Naive thymus-derived CD8-positive, alpha-beta T cell (primary cell): ENCODE measurements at regions not wholly inside any gene's neighbourhood (a gene's known extent, or its start where the extent isn't known, plus 50 kb on each side); places are given as distances from the start of the nearest gene placed in this dataset.

ENCODE experiments used
- ATAC-seq, 2 donors: fragments of 150-1000 bp; cut with Tn5 transposase in 1 of 2; sonication (Bioruptor Pico), chemical (Tn5 transposase) in 1 of 2; 1 replicate in 1 of 2; 2 replicates in 1 of 2; pipeline ENCODE4 v1.10.0; 2021; ENCODE audit warnings: mild to moderate bottlenecking in 2 of 2, moderate library complexity in 2 of 2
- POLR2A ChIA-PET: fragments of 350-600 bp; sonication (Branson Sonifier 250); formaldehyde crosslinking; loops from one replicate; lab custom pipeline; 2021; ENCODE audit warnings: antibody characterized with exemption; lab: Charles Lee
- DNase-seq, 10 donors: peaks; one replicate each; pipeline versions ENCODE4 v3.0.0 to v3.0.0-alpha.2; 2020 to 2022
- H3K27ac Mint-ChIP-seq, 10 donors: one replicate each; pipeline ENCODE4 v1.8.0; 2020 to 2022; ENCODE audit warnings: mild to moderate bottlenecking in 10 of 10, mixed read lengths in 10 of 10, moderate library complexity in 4 of 10, inconsistent platforms in 1 of 10
- H3K27me3 Mint-ChIP-seq, 5 donors: one replicate each; pipeline ENCODE4 v1.8.0; 2021 to 2022; ENCODE audit warnings: mixed read lengths in 5 of 5
- H3K36me3 Mint-ChIP-seq, 3 donors: one replicate each; pipeline ENCODE4 v1.8.0; 2020 to 2022; ENCODE audit warnings: mixed read lengths in 3 of 3, mild to moderate bottlenecking in 2 of 3, inconsistent platforms in 1 of 3
- H3K4me1 Mint-ChIP-seq, 4 donors: one replicate each; pipeline ENCODE4 v1.8.0; 2021 to 2022; ENCODE audit warnings: mixed read lengths in 4 of 4
- H3K4me3 Mint-ChIP-seq, 10 donors: one replicate each; pipeline ENCODE4 v1.8.0; 2020 to 2022; ENCODE audit warnings: mild to moderate bottlenecking in 10 of 10, mixed read lengths in 10 of 10, moderate library complexity in 6 of 10, inconsistent platforms in 1 of 10
- H3K9me3 Mint-ChIP-seq, 9 donors: one replicate each; pipeline ENCODE4 v1.8.0; 2020 to 2022; ENCODE audit warnings: mixed read lengths in 9 of 9, mild to moderate bottlenecking in 3 of 9, inconsistent platforms in 1 of 9, moderate library complexity in 1 of 9

DNA sequence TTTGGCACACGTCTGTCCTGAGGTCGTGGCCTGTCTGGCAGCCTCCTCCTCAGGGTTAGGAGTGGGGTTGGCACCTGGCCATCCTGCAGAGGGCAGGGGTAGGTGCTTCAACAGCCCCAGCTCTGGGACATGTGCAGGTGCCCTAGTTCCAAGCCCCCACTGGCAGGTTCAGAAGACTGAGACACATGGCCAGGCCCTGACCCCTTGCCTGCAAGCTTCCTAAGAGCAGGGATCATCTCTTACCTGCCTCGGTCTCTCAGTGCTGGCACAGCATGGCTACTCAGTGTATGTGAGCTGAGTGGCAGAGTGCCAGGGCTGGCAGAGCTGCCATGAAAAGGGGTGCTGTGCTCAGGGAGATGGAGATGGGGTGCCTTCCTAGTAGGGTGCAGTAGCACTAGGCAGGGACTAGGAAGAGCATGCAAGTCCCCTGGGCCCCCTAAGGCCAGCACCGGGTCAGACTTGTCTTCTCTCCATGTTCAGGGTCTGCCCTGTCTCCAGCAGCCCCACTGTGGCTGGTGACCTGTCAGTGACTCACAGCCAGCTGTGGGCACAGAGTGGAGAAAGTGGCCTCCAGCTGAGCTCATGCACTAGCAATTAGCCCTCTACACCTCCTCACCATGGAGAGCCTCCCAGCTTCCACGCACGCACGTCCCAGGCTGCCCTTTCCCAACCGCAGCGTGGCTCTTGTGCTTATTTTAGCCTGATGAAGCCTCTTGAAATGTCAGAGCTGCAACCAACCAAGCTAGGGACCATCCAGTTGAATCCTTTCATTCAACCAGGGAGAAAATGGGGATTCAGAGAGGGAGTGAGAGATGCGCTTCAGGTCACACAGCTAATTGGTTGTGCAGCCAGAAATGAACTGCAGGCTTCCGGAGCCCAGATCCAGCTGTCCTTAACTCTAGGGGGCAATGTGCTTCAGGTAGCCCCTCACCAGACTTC, 116.6 kb downstream of the MRPL14 start:
- H3K27me3 Mint-ChIP-seq, result peaks cover 7 to 25% (median 20%) of the 10 kb centered on the region in 5 donors
- H3K27ac Mint-ChIP-seq, result peak overlapping the region in 1 of 10 donors; percentile 16
- H3K9me3 Mint-ChIP-seq, result no peaks in the 10 kb centered on the region
- H3K4me3 Mint-ChIP-seq, result no peak overlapping the region
- DNase-seq, result no peak
- POLR2A ChIA-PET, result interaction anchor here (1.3 kb wide), 1 partner anchor 10 kb away, joined by 4 read pairs; no protein-coding TSS in a partner anchor
- H3K4me1 Mint-ChIP-seq, result peaks cover 0 to 2% (median 0%) of the 10 kb centered on the region in 4 donors
- no peak for ATAC-seq
- no peaks in the 10 kb centered on the region for H3K36me3 Mint-ChIP-seq

- DNase-seq, result no peak
- no peak for ATAC-seq
- POLR2A ChIA-PET, result interaction anchor here (1.3 kb wide), 1 partner anchor 9 kb away, joined by 4 read pairs; no protein-coding TSS in a partner anchor
- Mint-ChIP-seq H3K27me3 (peaks cover 12 to 34% (median 24%) of the 10 kb centered on the region in 5 donors), H3K4me3 (no peak overlapping the region), H3K4me1 (peaks cover 0 to 2% (median 0%) of the 10 kb centered on the region in 4 donors), H3K27ac (peak overlapping the region in 1 of 10 donors; percentile 41), H3K9me3 (no peaks in the 10 kb centered on the region), H3K36me3 (no peaks in the 10 kb centered on the region)
Measured at GRCh38 chr6:44009425-44010321, 117.6 kb downstream of the MRPL14 start.

DNA sequence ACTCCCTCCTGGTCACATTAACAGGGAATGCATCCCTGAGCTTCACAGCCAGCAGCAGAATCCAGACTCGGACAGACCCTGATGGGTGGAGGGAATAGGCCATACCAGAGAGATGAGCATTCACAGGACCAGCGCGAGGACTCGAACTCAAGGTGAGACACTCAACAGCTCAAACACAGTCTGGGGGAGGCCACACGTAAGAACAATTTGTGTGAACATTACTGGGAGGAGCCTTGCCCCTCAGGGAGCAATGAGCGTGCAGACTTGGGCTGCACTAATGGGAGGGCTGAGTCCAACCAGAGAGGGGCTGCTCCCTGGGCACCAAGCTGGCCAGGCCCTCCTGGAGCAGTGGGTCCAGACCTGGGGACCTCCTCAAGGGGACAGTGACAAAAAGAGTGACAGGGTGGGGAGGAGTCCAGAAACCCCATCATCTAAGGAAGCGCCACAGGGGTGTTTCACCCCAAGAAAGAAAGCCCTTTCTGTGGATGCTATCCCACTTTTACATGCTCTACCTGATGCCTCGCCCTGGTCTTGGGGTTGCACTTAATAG, 118.4 kb downstream of the MRPL14 start:
- no peaks in the 10 kb centered on the region for H3K9me3 Mint-ChIP-seq
- H3K27me3 Mint-ChIP-seq, result peaks cover 15 to 42% (median 27%) of the 10 kb centered on the region in 5 donors
- ATAC-seq, result no peak
- H3K27ac Mint-ChIP-seq, result no peak overlapping the region
- H3K4me1 Mint-ChIP-seq, result peaks cover 0 to 2% (median 1%) of the 10 kb centered on the region in 4 donors
- H3K36me3 Mint-ChIP-seq, result no peaks in the 10 kb centered on the region
- H3K4me3 Mint-ChIP-seq, result no peak overlapping the region
- DNase-seq, result no peak
- POLR2A ChIA-PET, result interaction anchor here (1.3 kb wide), 1 partner anchor 9 kb away, joined by 4 read pairs; no protein-coding TSS in a partner anchor

GRCh38 chr6:44007818-44008621, 119.2 kb downstream of the MRPL14 start:
- no peak for DNase-seq
- H3K27ac Mint-ChIP-seq, result no peak overlapping the region
- no peaks in the 10 kb centered on the region for H3K9me3 Mint-ChIP-seq
- H3K36me3 Mint-ChIP-seq, result no peaks in the 10 kb centered on the region
- H3K27me3 Mint-ChIP-seq, result peaks cover 16 to 50% (median 29%) of the 10 kb centered on the region in 5 donors
- POLR2A ChIA-PET, result no interaction called here
- peaks cover 2 to 5% (median 5%) of the 10 kb centered on the region in 4 donors for H3K4me1 Mint-ChIP-seq
- ATAC-seq, result no peak
- no peak overlapping the region for H3K4me3 Mint-ChIP-seq

DNA sequence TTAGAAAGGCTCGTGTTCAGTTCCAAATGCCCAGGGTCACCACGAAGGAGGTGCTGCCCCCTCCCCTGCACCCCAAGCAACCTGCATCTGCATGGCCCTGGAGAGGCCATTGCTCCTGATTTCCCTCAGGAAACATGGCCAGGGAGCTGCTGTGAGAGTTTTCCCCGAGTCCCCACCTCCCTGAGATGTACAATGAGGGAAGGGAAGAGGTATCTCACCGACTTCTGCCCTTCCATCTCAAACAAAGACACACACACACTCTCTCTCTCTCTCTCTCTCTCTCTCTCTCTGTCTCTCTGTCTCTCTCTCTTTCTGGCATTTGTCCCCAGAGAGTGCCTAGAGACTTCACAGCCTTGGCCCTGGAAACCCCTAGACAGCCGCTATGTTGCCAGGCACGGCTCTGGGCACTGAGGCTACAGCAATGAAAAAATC, 120.4 kb downstream of the MRPL14 start:
- no peak overlapping the region for H3K4me3 Mint-ChIP-seq
- peaks cover under 1 to 10% (median 8%) of the 10 kb centered on the region in 4 donors for H3K4me1 Mint-ChIP-seq
- H3K27me3 Mint-ChIP-seq, result peaks cover 15 to 53% (median 23%) of the 10 kb centered on the region in 5 donors
- H3K36me3 Mint-ChIP-seq, result no peaks in the 10 kb centered on the region
- POLR2A ChIA-PET, result no interaction called here
- H3K27ac Mint-ChIP-seq, result peak overlapping the region in 1 of 10 donors; percentile 35
- no peak for ATAC-seq
- no peak for DNase-seq
- H3K9me3 Mint-ChIP-seq, result no peaks in the 10 kb centered on the region

- DNase-seq (no peak), ATAC-seq (no peak)
- POLR2A ChIA-PET, result no interaction called here
- Mint-ChIP-seq H3K4me3 (no peak overlapping the region), H3K27me3 (peaks cover 16 to 56% (median 26%) of the 10 kb centered on the region in 5 donors), H3K4me1 (peaks cover 0 to 10% (median 8%) of the 10 kb centered on the region in 4 donors), H3K36me3 (no peaks in the 10 kb centered on the region), H3K27ac (peak overlapping the region in 1 of 10 donors; percentile 38), H3K9me3 (no peaks in the 10 kb centered on the region)
Measured at GRCh38 chr6:44006123-44006871, 121.0 kb downstream of the MRPL14 start.

- no peak for DNase-seq
- Mint-ChIP-seq H3K9me3 (no peaks in the 10 kb centered on the region), H3K27ac (no peak overlapping the region), H3K4me3 (peak overlapping the region in 2 of 10 donors; percentile 15 to 45), H3K4me1 (peaks cover under 1 to 18% (median 9%) of the 10 kb centered on the region in 4 donors), H3K36me3 (no peaks in the 10 kb centered on the region), H3K27me3 (peaks cover 16 to 55% (median 25%) of the 10 kb centered on the region in 5 donors)
- POLR2A ChIA-PET, result no interaction called here
- ATAC-seq, result no peak
Measured at GRCh38 chr6:44005507-44005903, 121.7 kb downstream of the MRPL14 start.

DNA sequence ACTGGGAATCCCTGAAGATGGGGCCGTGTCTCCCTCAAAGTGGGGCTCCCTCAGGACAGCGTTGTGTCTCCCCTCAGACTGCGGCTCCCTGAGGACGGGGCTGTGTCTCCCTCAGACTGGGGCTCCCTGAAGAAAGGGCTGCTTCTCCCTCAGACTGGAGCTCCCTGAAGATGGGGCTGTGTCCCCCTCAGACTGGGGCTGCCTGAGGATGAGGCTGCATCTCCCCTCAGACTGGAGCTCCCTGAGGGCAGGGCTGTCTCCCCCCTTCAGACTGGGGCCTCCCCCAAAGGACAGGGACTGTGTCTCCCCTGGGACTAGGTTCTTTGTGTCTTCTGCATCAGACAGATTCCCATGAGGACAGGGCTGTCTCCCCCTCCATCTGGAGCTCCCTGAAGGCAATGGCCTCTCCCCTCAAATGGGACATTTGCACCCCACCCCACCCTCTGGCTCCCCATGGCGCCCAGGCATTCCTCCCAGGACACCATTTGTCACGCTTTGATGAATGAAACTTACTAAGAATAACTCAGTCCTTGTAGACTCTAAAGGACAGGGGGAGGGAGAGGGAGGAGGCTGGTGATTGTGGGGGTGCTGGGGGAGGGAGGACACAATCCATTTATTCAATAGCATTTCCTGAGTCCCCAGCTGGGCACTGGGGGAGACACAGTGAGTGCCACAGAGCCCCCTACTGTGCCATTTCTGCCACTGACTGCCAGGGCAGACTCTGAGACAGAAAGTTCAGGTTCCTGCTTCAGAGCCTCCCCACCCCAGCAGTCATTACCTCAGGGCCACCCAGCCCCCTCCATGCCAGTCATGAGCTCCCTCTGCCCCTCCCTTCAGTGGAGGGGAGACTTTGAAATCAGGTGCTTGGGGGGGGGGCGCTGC, 122.4 kb downstream of the MRPL14 start:
- DNase-seq (peak in 1 of 10 donors; percentile 19), ATAC-seq (no peak)
- Mint-ChIP-seq H3K9me3 (no peaks in the 10 kb centered on the region), H3K4me3 (peak overlapping the region in 1 of 10 donors; percentile 40), H3K36me3 (no peaks in the 10 kb centered on the region), H3K27me3 (peaks cover 18 to 60% (median 27%) of the 10 kb centered on the region in 5 donors), H3K4me1 (peaks cover 6 to 24% (median 12%) of the 10 kb centered on the region in 4 donors), H3K27ac (no peak overlapping the region)
- POLR2A ChIA-PET, result no interaction called here

- peak overlapping the region in 7 of 10 donors; percentile 15 to 79 (median 39) for H3K4me3 Mint-ChIP-seq
- H3K27me3 Mint-ChIP-seq, result peaks cover 17 to 65% (median 25%) of the 10 kb centered on the region in 5 donors
Measured at GRCh38 chr6:44004136-44004535, 123.1 kb downstream of the MRPL14 start.

DNA sequence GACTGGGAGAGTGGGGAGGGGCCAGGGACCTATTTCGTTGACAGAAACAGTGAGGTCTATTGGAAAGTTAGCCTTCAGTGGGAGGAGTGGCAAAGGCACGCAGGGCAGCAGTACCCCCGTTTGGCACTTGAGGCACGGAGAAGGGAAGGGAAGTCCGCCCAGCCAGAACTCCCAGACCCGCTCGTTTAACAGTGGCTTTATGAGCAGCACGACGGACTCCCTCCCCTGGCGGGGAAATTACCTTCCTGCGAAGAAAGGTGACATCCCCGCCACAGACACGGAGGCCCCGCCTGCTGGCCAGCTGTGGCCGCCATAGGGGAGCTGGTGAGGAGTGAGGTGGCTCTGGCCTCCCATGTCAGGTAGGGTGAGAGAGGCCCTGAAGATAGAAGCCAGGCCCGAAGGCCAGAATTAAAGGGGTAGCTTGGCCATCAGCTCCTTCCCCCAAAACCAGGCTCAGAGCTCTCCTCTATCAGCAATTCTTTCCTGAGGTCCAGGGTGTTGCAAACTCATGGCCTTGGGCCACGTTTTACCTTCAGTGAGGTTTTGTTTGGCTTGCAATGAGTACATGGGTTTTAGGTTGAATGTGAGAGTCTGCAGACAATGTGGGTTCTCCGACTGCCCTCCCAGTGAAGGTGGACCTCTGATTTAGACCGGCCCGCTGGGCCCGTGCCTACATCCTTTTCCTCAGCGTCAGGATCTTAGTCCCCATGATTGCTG, 123.7 kb downstream of the MRPL14 start:
- POLR2A ChIA-PET, result no interaction called here
- no peaks in the 10 kb centered on the region for H3K36me3 Mint-ChIP-seq
- no peaks in the 10 kb centered on the region for H3K9me3 Mint-ChIP-seq
- H3K27ac Mint-ChIP-seq, result peak overlapping the region in 2 of 10 donors; percentile 37 to 40
- peaks cover 17 to 65% (median 29%) of the 10 kb centered on the region in 5 donors for H3K27me3 Mint-ChIP-seq
- peaks cover 6 to 25% (median 12%) of the 10 kb centered on the region in 4 donors for H3K4me1 Mint-ChIP-seq
- peak overlapping the region; percentile 39 to 82 (median 74) for H3K4me3 Mint-ChIP-seq
- peak in 1 of 2 donors; percentile 11 for ATAC-seq
- DNase-seq, result peak in 1 of 10 donors; percentile 25

More at GRCh38 chr6:44004136-44004535, 123.1 kb downstream of the MRPL14 start:
- Mint-ChIP-seq H3K27ac (peak overlapping the region in 1 of 10 donors; percentile 37), H3K36me3 (no peaks in the 10 kb centered on the region), H3K9me3 (no peaks in the 10 kb centered on the region), H3K4me1 (peaks cover 6 to 25% (median 12%) of the 10 kb centered on the region in 4 donors)
- ATAC-seq (no peak), DNase-seq (no peak)
- POLR2A ChIA-PET, result no interaction called here
